ENCODE measurements at regions not wholly inside any gene's neighbourhood (a gene's known extent, or its start where the extent isn't known, plus 50 kb on each side); places are given as distances from the start of the nearest gene placed in this dataset.

- no peaks in the 10 kb centered on the region for H3K27me3 Mint-ChIP-seq (ENCODE audit: unreplicated experiment)
- H3K27ac Mint-ChIP-seq (ENCODE audit: unreplicated experiment) = no peak overlapping the region
- H3K36me3 Mint-ChIP-seq (ENCODE audit: unreplicated experiment) = no peaks in the 10 kb centered on the region
- H3K4me1 Mint-ChIP-seq (ENCODE audit: low read depth, unreplicated experiment) = no peaks in the 10 kb centered on the region
- no peak for DNase-seq
- no peak overlapping the region for H3K4me3 Mint-ChIP-seq (ENCODE audit: unreplicated experiment)
- no peaks in the 10 kb centered on the region for H3K9me3 Mint-ChIP-seq (ENCODE audit: unreplicated experiment)
- no peak for TF ChIP-seq CTCF (IDR thresholded peaks at IDR 0.05; ENCODE audit: partially characterized antibody, unreplicated experiment)
Measured at GRCh38 chr7:38002689-38003088, 82.2 kb downstream of the EPDR1 start.

GRCh38 chr7:38006559-38006958 lies 86.1 kb downstream of the EPDR1 start:
- DNase-seq = no peak
- peaks cover 15% of the 10 kb centered on the region for H3K36me3 Mint-ChIP-seq (ENCODE audit: unreplicated experiment)
- no peaks in the 10 kb centered on the region for H3K27me3 Mint-ChIP-seq (ENCODE audit: unreplicated experiment)
- peaks cover 5% of the 10 kb centered on the region for H3K9me3 Mint-ChIP-seq (ENCODE audit: unreplicated experiment)
- no peaks in the 10 kb centered on the region for H3K4me1 Mint-ChIP-seq (ENCODE audit: low read depth, unreplicated experiment)
- TF ChIP-seq CTCF (IDR thresholded peaks at IDR 0.05; ENCODE audit: partially characterized antibody, unreplicated experiment) = no peak
- no peak overlapping the region for H3K4me3 Mint-ChIP-seq (ENCODE audit: unreplicated experiment)
- H3K27ac Mint-ChIP-seq (ENCODE audit: unreplicated experiment) = no peak overlapping the region

- Mint-ChIP-seq H3K27me3 (ENCODE audit: unreplicated experiment) (no peaks in the 10 kb centered on the region), H3K4me1 (ENCODE audit: low read depth, unreplicated experiment) (no peaks in the 10 kb centered on the region), H3K27ac (ENCODE audit: unreplicated experiment) (no peak overlapping the region), H3K36me3 (ENCODE audit: unreplicated experiment) (peaks cover 15% of the 10 kb centered on the region), H3K4me3 (ENCODE audit: unreplicated experiment) (no peak overlapping the region), H3K9me3 (ENCODE audit: unreplicated experiment) (peaks cover 5% of the 10 kb centered on the region)
- DNase-seq = no peak
- TF ChIP-seq CTCF (IDR thresholded peaks at IDR 0.05; ENCODE audit: partially characterized antibody, unreplicated experiment) = no peak
Measured at GRCh38 chr7:38007096-38007495, 86.7 kb downstream of the EPDR1 start.

GRCh38 chr7:38013246-38013645 lies 92.8 kb downstream of the EPDR1 start:
- H3K4me1 Mint-ChIP-seq (ENCODE audit: low read depth, unreplicated experiment) = no peaks in the 10 kb centered on the region
- H3K4me3 Mint-ChIP-seq (ENCODE audit: unreplicated experiment) = no peak overlapping the region
- DNase-seq = no peak
- peaks cover 15% of the 10 kb centered on the region for H3K36me3 Mint-ChIP-seq (ENCODE audit: unreplicated experiment)
- H3K27me3 Mint-ChIP-seq (ENCODE audit: unreplicated experiment) = no peaks in the 10 kb centered on the region
- no peak overlapping the region for H3K27ac Mint-ChIP-seq (ENCODE audit: unreplicated experiment)
- H3K9me3 Mint-ChIP-seq (ENCODE audit: unreplicated experiment) = peaks cover 5% of the 10 kb centered on the region
- no peak for TF ChIP-seq CTCF (IDR thresholded peaks at IDR 0.05; ENCODE audit: partially characterized antibody, unreplicated experiment)

- no peaks in the 10 kb centered on the region for H3K36me3 Mint-ChIP-seq (ENCODE audit: unreplicated experiment)
- no peak overlapping the region for H3K4me3 Mint-ChIP-seq (ENCODE audit: unreplicated experiment)
- no peaks in the 10 kb centered on the region for H3K9me3 Mint-ChIP-seq (ENCODE audit: unreplicated experiment)
- no peak for TF ChIP-seq CTCF (IDR thresholded peaks at IDR 0.05; ENCODE audit: partially characterized antibody, unreplicated experiment)
- no peak for DNase-seq
- no peaks in the 10 kb centered on the region for H3K27me3 Mint-ChIP-seq (ENCODE audit: unreplicated experiment)
- no peak overlapping the region for H3K27ac Mint-ChIP-seq (ENCODE audit: unreplicated experiment)
- no peaks in the 10 kb centered on the region for H3K4me1 Mint-ChIP-seq (ENCODE audit: low read depth, unreplicated experiment)
Measured at GRCh38 chr7:38016567-38016966, 96.1 kb downstream of the EPDR1 start.
